ENCODE measurements at regions not wholly inside any gene's neighbourhood (a gene's known extent, or its start where the extent isn't known, plus 50 kb on each side); places are given as distances from the start of the nearest gene placed in this dataset.

- 64 to 78% methylated on average over 2 of the region's 2 CpGs for WGBS, 2 donors
- no peak for TF ChIP-seq POLR2A (IDR thresholded peaks at IDR 0.05)
- TF ChIP-seq, protein P1, sequence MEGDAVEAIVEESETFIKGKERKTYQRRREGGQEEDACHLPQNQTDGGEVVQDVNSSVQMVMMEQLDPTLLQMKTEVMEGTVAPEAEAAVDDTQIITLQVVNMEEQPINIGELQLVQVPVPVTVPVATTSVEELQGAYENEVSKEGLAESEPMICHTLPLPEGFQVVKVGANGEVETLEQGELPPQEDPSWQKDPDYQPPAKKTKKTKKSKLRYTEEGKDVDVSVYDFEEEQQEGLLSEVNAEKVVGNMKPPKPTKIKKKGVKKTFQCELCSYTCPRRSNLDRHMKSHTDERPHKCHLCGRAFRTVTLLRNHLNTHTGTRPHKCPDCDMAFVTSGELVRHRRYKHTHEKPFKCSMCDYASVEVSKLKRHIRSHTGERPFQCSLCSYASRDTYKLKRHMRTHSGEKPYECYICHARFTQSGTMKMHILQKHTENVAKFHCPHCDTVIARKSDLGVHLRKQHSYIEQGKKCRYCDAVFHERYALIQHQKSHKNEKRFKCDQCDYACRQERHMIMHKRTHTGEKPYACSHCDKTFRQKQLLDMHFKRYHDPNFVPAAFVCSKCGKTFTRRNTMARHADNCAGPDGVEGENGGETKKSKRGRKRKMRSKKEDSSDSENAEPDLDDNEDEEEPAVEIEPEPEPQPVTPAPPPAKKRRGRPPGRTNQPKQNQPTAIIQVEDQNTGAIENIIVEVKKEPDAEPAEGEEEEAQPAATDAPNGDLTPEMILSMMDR (IDR thresholded peaks at IDR 0.05) = no peak
- Histone ChIP-seq H3K4me3 (replicated peaks in 1 of 3) (no peak overlapping the region), H3K36me3 (no peaks in the 10 kb centered on the region), H3K27me3 (no peaks in the 10 kb centered on the region), H3K27ac (no peak overlapping the region), H3K9me3 (no peaks in the 10 kb centered on the region), H3K4me1 (no peaks in the 10 kb centered on the region)
- intact Hi-C loops (cut with DNase I) = no loop called here
- DNase-seq = no peak
Measured at GRCh38 chr5:35305336-35306020, 75.2 kb upstream of the PRLR start.

DNA sequence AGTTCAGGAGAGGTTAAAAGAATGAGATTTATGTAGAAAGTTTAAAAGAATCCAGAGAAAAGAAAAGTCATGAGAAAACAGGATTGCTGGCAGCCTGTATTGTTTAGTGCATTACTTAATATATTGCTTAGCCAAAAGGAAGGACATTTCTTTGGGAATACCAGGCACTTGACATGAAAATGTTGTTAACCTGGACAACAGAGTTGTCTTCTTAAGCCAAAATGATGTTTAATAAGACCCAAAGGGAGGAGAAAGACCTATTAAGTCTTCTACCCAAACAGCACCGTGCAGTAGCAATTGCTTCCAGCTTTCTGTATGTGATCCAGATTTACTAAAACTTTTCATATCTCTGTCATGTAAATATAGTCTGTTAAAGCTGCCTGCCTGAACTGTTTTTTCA lies 74.0 kb upstream of the PRLR start:
- intact Hi-C loops (cut with DNase I) = no loop called here
- Histone ChIP-seq H3K36me3 (no peaks in the 10 kb centered on the region), H3K4me1 (no peaks in the 10 kb centered on the region), H3K27ac (no peak overlapping the region), H3K27me3 (no peaks in the 10 kb centered on the region), H3K4me3 (replicated peaks in 1 of 3) (no peak overlapping the region), H3K9me3 (no peaks in the 10 kb centered on the region)
- no peak for DNase-seq
- WGBS, 2 donors = 76 to 85% methylated on average over 1 of the region's 1 CpG
- TF ChIP-seq, protein P1 (IDR thresholded peaks at IDR 0.05) = no peak
- TF ChIP-seq POLR2A (IDR thresholded peaks at IDR 0.05) = no peak

DNA sequence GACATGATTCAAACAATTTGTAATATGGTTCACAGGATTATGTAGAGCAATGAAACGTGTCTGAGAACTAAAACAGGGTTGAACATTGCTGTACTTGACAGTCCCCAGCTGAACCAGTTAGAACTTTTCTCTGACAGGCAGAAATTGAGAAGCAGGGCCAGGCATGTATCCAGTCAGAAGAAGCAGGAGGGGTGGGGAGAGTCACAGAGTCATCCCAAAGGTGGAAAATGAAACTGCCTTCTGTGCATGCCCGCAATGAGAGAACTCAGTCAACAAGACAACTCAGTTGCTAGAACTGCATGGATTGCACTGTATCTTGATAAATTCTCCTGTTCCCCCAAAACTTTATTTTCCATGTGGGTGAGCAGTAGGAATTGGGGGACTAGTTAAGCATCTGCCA lies 72.9 kb upstream of the PRLR start:
- TF ChIP-seq POLR2A (IDR thresholded peaks at IDR 0.05) = no peak
- TF ChIP-seq, protein P1 (IDR thresholded peaks at IDR 0.05) = no peak
- no peaks in the 10 kb centered on the region for H3K27me3 ChIP-seq
- no peak overlapping the region for H3K4me3 ChIP-seq (replicated peaks in 1 of 3)
- WGBS, 2 donors = 87 to 90% methylated on average over 2 of the region's 2 CpGs
- intact Hi-C loops (cut with DNase I) = no loop called here
- no peaks in the 10 kb centered on the region for H3K4me1 ChIP-seq
- no peaks in the 10 kb centered on the region for H3K36me3 ChIP-seq
- no peaks in the 10 kb centered on the region for H3K9me3 ChIP-seq
- no peak for DNase-seq
- no peak overlapping the region for H3K27ac ChIP-seq

DNA sequence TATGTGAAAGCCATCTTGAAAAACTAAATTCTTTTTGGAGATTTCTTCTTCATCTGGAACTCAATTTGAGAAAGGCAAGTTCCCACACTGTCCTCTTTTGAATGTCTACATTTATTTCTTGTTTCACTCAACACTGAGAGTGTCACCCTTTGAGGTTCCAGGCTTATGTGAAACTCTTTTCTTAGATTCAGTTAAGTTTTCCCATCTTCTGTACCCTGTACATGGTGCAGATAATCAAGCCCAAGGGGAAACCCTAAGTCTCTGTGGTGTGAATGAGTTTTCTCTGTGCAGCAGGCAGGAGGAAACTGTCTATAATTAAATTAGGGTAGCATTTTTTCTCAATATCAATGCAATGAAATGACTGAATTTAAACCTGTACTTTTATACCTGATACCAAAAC lies 72.3 kb upstream of the PRLR start:
- no peak for TF ChIP-seq POLR2A (IDR thresholded peaks at IDR 0.05)
- TF ChIP-seq, protein P1 (IDR thresholded peaks at IDR 0.05) = no peak
- Histone ChIP-seq H3K36me3 (no peaks in the 10 kb centered on the region), H3K9me3 (no peaks in the 10 kb centered on the region), H3K27me3 (no peaks in the 10 kb centered on the region), H3K4me1 (no peaks in the 10 kb centered on the region), H3K4me3 (replicated peaks in 1 of 3) (no peak overlapping the region), H3K27ac (no peak overlapping the region)
- DNase-seq = no peak
- intact Hi-C loops (cut with DNase I) = no loop called here

DNA sequence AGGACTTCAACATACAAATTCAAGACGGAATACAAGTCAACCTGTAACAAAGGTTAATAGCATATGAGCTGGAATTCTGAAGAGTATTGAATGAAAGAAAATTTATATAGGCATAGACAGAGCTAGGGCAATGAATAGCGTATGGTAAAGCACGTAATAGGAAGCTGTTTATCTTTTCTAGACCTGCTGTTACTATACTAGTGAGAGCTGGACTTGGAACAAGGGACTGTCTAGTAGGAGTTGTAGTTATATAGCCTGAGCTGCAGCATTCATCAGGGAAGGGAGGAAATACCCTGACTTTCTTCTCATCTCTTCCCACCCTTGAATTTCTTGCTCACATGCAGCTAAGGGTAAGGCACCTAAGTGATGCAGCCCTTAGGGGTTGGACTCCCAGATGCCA lies 67.5 kb upstream of the PRLR start:
- DNase-seq = no peak
- 89 to 92% methylated on average over 3 of the region's 3 CpGs for WGBS, 2 donors
- no peaks in the 10 kb centered on the region for H3K36me3 ChIP-seq
- no peaks in the 10 kb centered on the region for H3K4me1 ChIP-seq
- H3K4me3 ChIP-seq (replicated peaks in 1 of 3) = no peak overlapping the region
- intact Hi-C loops (cut with DNase I) = no loop called here
- H3K27me3 ChIP-seq = no peaks in the 10 kb centered on the region
- no peak overlapping the region for H3K27ac ChIP-seq
- H3K9me3 ChIP-seq = no peaks in the 10 kb centered on the region
- no peak for TF ChIP-seq POLR2A (IDR thresholded peaks at IDR 0.05)
- TF ChIP-seq, protein P1 (IDR thresholded peaks at IDR 0.05) = no peak
